Activated CD4-positive, alpha-beta T cell treated with anti-CD3 and anti-CD28 coated beads for 36 hours (primary cell): ENCODE measurements at regions not wholly inside any gene's neighbourhood (a gene's known extent, or its start where the extent isn't known, plus 50 kb on each side); places are given as distances from the start of the nearest gene placed in this dataset.

Experiments
- ATAC-seq: fragments of 200-7000 bp; cut with Tn5 transposase; one replicate; pipeline ENCODE4 v1.10.0; 2021; ENCODE audit warnings: mild to moderate bottlenecking, moderate library complexity
- CTCF ChIA-PET: fragments of 350-600 bp; sonication (Branson Sonifier 250); formaldehyde crosslinking; loops from one replicate; lab custom pipeline; 2021; ENCODE audit warnings: antibody characterized with exemption; lab: Charles Lee
- POLR2A ChIA-PET: fragments of 350-600 bp; sonication (Branson Sonifier 250); formaldehyde crosslinking; loops from one replicate; lab custom pipeline; 2021; ENCODE audit warnings: antibody characterized with exemption, inconsistent platforms; lab: Charles Lee
- DNase-seq: peaks from one replicate; pipeline ENCODE4 v3.0.0-alpha.2; 2020
- H3K27ac Mint-ChIP-seq: one replicate; pipeline ENCODE4 v1.8.0; 2021; ENCODE audit warnings: mixed read lengths
- H3K27me3 Mint-ChIP-seq: one replicate; pipeline ENCODE4 v1.8.0; 2021; ENCODE audit warnings: mixed read lengths
- H3K36me3 Mint-ChIP-seq: one replicate; pipeline ENCODE4 v1.8.0; 2021; ENCODE audit warnings: low read depth, mixed read lengths
- H3K4me1 Mint-ChIP-seq: one replicate; pipeline ENCODE4 v1.8.0; 2021; ENCODE audit warnings: mixed read lengths
- H3K4me3 Mint-ChIP-seq: one replicate; pipeline ENCODE4 v1.8.0; 2021; ENCODE audit warnings: mild to moderate bottlenecking, moderate library complexity, mixed read lengths
- H3K9me3 Mint-ChIP-seq: one replicate; pipeline ENCODE4 v1.8.0; 2021; ENCODE audit warnings: low read depth, mixed read lengths
- intact Hi-C, 2 experiments: fragments of 100-400 bp; cut with DNase I in 1 of 2; cut with micrococcal nuclease in 1 of 2; formaldehyde crosslinking; loops; one replicate each; pipeline versions ENCODE4 v1.14.2 to v1.15.1; 2022 to 2024; cut with DNase I, micrococcal nuclease

DNA sequence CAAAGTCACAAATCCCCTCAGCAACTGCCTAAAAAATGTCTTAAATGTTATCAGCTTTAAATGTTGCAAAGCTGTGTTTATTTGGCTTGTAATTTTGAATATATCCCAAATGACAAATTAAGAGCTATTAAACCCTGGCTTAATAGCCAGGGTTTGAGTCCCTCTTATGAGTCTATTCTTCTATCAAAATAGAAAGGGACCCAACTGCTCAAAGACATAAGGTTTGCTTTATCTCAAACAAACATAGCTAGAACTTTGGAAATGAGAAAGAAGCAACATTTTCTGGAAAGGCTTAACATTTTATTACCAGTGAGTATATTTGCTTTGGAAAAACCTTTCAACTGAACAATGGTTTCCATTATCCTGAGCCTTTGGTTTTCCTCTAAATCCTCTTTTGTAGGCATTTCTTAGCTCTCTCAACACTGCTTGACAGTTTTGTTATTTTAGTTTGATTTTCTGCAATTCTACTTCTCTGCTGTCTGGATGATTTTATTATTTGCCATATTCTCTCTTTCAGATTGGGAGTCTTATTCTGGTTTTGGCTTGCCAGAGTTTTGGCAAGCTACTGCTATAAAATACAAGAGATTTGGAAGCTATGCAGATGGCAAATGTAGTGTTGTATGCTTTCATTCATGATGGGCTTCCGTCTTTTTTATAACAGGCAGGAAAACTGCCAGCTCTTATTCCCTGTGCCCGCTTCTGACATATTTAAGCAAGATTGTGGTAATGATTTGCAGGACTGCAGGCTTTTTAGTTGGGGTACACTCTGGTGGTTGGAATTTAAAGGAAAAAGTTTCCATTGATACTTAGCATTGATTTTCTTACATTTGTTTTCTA, 734.9 kb downstream of the DTWD2 start:
- POLR2A ChIA-PET: no interaction called here
- H3K27me3 Mint-ChIP-seq: no peaks in the 10 kb centered on the region
- H3K4me1 Mint-ChIP-seq: no peaks in the 10 kb centered on the region
- ATAC-seq (no peak), DNase-seq (no peak)
- no peak overlapping the region for H3K27ac Mint-ChIP-seq
- no peaks in the 10 kb centered on the region for H3K36me3 Mint-ChIP-seq
- H3K9me3 Mint-ChIP-seq: peaks cover 14% of the 10 kb centered on the region
- H3K4me3 Mint-ChIP-seq: no peak overlapping the region
- intact Hi-C loops: no loop called here
- CTCF ChIA-PET: interaction anchor here (0.8 to 0.9 kb wide), 2 partner anchors 61 to 66 kb away, joined by 3 read pairs; no protein-coding TSS in a partner anchor

DNA sequence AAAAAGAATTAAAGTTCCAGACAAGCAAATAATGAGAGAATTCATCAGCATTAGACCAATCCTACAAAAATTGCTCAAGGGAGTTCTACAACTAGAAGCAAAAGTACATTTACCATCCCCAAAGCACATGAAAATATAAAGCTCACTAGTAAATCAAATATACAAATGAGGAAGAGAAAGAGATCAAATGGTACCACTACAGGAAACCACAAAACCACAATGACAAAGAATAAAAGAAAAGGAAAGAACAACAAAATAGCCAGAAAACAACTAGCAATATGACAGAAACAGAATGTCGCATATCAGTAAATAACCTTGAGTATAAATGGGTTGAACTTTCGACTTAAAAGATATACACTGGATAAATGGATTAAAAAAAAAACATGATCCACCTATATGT, 739.0 kb downstream of the DTWD2 start:
- ATAC-seq: no peak

DNA sequence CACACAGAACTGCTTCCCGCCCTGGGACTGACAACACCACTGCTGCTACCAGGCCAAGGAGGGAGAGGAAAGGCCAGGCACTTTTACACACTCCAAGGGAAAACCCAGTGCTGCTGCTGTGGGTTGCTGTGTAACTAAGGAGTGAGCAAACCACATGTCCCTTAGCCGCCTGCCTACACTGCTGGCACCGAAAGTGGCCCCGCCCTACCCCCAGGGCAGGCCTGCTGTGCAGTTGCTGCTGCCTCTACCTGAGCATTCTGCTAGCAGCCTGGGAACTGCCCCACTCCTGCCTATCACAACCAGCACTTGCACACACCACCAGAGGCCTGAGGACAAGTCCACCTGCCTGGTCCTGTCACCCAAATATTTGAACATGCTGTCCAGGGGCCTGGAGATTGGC, 740.9 kb downstream of the DTWD2 start:
- intact Hi-C loops: no loop called here

More for the DNA sequence above, 739.0 kb downstream of the DTWD2 start:
- Mint-ChIP-seq H3K9me3 (peaks cover 12% of the 10 kb centered on the region), H3K27ac (no peak overlapping the region), H3K4me3 (no peak overlapping the region), H3K27me3 (no peaks in the 10 kb centered on the region), H3K4me1 (no peaks in the 10 kb centered on the region), H3K36me3 (no peaks in the 10 kb centered on the region)
- intact Hi-C loops: no loop called here
- POLR2A ChIA-PET: no interaction called here
- CTCF ChIA-PET: no interaction called here
- DNase-seq: no peak

DNA sequence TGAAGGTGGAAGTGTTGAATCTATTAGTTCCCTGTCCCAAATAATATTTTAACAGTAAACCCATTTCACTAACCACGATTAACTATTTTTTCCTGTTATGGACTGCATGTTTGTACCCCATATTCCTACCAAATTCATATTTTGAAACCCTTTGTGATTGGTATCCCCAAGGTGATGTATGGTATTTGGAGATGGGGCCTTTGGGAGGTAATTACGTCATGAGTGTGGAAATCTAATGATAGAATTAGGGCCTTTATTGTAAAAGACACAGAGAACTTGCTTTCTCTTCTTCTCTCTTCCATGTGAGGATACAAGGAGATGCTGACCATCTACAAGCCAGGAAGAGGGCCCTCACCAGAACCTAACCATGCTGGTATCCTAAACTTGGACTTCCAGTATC, 744.7 kb downstream of the DTWD2 start:
- H3K27me3 Mint-ChIP-seq: no peaks in the 10 kb centered on the region
- ChIA-PET CTCF (no interaction called here), POLR2A (no interaction called here)
- no peaks in the 10 kb centered on the region for H3K36me3 Mint-ChIP-seq
- peaks cover 2% of the 10 kb centered on the region for H3K9me3 Mint-ChIP-seq
- intact Hi-C loops: no loop called here
- H3K27ac Mint-ChIP-seq: no peak overlapping the region
- ATAC-seq: no peak
- DNase-seq: no peak
- H3K4me3 Mint-ChIP-seq: no peak overlapping the region
- no peaks in the 10 kb centered on the region for H3K4me1 Mint-ChIP-seq

More for the DNA sequence above, 740.9 kb downstream of the DTWD2 start:
- ChIA-PET CTCF (no interaction called here), POLR2A (no interaction called here)
- Mint-ChIP-seq H3K36me3 (no peaks in the 10 kb centered on the region), H3K27me3 (no peaks in the 10 kb centered on the region), H3K4me1 (no peaks in the 10 kb centered on the region), H3K9me3 (peaks cover 12% of the 10 kb centered on the region), H3K4me3 (no peak overlapping the region), H3K27ac (no peak overlapping the region)
- DNase-seq (no peak), ATAC-seq (no peak)

DNA sequence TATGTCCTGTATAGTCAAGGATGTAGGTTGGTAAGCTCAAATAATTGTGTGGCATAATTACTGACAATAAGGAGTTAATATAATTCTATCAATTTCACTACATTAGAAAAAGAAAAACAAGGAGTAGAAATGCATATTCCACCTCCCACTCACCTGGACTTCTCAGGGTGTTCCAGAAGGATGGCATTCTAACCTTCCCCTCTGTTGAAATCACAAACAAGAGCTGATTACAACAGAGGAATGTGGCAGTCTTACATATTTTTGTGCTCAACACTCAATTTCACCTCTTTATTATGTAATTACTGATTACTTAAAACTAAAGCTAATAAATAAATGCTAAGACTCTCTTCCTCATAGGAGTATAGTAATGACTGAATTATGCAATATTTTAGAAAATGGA, 745.3 kb downstream of the DTWD2 start:
- ChIA-PET CTCF (no interaction called here), POLR2A (no interaction called here)
- intact Hi-C loops: no loop called here
- Mint-ChIP-seq H3K4me3 (no peak overlapping the region), H3K4me1 (no peaks in the 10 kb centered on the region), H3K27me3 (no peaks in the 10 kb centered on the region), H3K9me3 (peaks cover 2% of the 10 kb centered on the region), H3K36me3 (no peaks in the 10 kb centered on the region), H3K27ac (no peak overlapping the region)
- DNase-seq: no peak
- ATAC-seq: no peak

DNA sequence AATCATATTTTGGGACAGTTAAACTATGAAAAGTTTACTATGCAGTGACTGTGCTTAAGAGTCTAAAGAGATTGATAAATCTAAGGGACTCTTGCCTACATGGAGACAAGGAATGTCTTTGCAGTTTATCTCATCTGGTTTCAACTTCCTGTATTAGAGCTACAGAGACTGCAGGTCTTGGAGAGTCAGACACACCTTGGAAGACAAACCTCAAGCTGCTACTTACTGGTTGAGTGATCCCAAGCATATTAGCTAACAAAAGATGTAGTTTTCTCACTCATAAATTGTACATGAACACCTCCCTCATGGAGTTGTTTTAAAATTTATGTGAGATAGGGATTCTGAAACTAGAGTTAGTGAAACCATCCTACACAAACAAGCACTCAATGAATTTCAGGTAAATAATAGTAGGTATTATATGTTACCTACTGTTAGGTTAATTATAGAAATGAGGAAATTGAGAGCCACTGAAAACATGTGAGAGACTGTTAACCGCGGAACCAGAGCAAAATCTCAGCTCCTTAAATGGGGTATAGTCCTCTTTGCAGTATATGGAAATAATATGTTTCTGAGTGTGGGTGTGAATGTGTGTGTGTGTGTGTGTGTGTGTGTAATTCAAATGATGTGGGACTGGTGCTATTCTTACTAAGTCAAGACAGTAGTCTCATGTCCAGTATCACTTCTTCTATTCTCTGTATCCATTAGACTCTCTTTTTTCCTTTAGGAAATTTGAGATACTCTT, 752.1 kb downstream of the DTWD2 start:
- H3K4me1 Mint-ChIP-seq: no peaks in the 10 kb centered on the region
- H3K9me3 Mint-ChIP-seq: no peaks in the 10 kb centered on the region
- DNase-seq (no peak), ATAC-seq (no peak)
- H3K27me3 Mint-ChIP-seq: no peaks in the 10 kb centered on the region
- no peak overlapping the region for H3K4me3 Mint-ChIP-seq
- no peaks in the 10 kb centered on the region for H3K36me3 Mint-ChIP-seq
- ChIA-PET CTCF (no interaction called here), POLR2A (no interaction called here)
- H3K27ac Mint-ChIP-seq: no peak overlapping the region
- intact Hi-C loops: no loop called here

DNA sequence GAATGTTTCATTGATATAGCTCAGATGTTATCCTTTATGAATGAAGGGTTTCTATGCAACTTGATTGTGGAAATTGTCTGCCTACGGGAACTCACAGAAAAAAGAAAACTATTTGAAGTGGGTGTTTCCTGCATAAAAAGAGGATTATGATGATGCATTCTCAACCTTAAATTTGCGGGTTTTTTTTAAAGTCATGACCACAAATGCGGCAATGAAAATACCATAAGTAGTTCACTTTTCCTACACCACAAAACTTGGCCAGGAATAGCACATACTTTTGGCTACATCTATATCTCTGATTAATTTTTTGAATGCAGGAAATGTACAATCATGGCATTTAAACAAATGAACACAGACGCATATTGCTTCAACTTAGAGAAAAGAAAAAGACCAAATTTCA, 754.7 kb downstream of the DTWD2 start:
- intact Hi-C loops: no loop called here
- no peak for DNase-seq
- Mint-ChIP-seq H3K36me3 (no peaks in the 10 kb centered on the region), H3K27ac (no peak overlapping the region), H3K27me3 (no peaks in the 10 kb centered on the region), H3K4me3 (no peak overlapping the region), H3K9me3 (no peaks in the 10 kb centered on the region), H3K4me1 (no peaks in the 10 kb centered on the region)
- POLR2A ChIA-PET: no interaction called here
- ATAC-seq: no peak
- CTCF ChIA-PET: no interaction called here

DNA sequence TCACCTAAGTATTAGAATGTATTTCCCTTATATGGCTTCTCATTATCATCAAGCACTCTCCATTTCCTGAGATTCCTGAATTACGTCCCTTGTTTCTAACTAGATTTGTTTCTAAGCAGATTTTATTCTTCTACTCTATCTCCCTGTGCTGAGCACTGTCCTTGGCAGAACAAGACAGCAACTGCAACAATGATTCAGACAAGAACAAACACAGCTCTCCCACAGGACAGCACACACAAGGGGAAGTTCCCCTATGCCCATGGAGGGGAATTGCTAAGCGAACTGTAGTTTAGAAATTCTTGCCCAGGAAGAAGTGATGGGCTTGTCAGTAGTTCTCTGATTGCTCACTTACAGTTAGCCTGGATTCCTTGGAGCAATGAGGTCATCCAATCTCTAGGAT, 759.9 kb downstream of the DTWD2 start:
- Mint-ChIP-seq H3K9me3 (peaks cover 2% of the 10 kb centered on the region), H3K36me3 (no peaks in the 10 kb centered on the region), H3K4me1 (no peaks in the 10 kb centered on the region), H3K27ac (no peak overlapping the region), H3K27me3 (no peaks in the 10 kb centered on the region), H3K4me3 (no peak overlapping the region)
- DNase-seq: no peak
- ChIA-PET POLR2A (no interaction called here), CTCF (no interaction called here)
- intact Hi-C loops: no loop called here
- ATAC-seq: no peak

DNA sequence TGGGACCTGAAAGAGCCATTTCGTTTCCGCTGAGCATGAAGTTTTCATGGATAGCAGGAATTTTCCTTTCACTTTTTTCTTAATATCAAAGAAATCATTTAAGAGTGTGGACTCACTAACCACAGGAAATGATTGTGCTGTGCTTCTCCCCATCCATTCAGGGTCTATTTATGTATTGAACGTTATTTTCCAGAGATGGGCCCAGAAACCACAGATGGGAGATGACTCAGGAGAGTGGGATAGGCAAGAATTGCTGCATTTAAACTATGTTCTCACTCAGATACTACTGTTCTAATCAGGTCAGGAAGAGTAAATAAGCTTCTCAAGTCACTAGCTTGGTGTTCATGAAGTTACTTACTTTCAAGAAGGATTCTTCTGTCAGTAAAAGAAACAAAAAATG, 763.8 kb downstream of the DTWD2 start:
- Mint-ChIP-seq H3K4me1 (no peaks in the 10 kb centered on the region), H3K9me3 (peaks cover 2% of the 10 kb centered on the region), H3K27me3 (no peaks in the 10 kb centered on the region), H3K4me3 (no peak overlapping the region), H3K36me3 (no peaks in the 10 kb centered on the region), H3K27ac (no peak overlapping the region)
- ChIA-PET POLR2A (no interaction called here), CTCF (no interaction called here)
- intact Hi-C loops: no loop called here
- DNase-seq: no peak
- no peak for ATAC-seq

DNA sequence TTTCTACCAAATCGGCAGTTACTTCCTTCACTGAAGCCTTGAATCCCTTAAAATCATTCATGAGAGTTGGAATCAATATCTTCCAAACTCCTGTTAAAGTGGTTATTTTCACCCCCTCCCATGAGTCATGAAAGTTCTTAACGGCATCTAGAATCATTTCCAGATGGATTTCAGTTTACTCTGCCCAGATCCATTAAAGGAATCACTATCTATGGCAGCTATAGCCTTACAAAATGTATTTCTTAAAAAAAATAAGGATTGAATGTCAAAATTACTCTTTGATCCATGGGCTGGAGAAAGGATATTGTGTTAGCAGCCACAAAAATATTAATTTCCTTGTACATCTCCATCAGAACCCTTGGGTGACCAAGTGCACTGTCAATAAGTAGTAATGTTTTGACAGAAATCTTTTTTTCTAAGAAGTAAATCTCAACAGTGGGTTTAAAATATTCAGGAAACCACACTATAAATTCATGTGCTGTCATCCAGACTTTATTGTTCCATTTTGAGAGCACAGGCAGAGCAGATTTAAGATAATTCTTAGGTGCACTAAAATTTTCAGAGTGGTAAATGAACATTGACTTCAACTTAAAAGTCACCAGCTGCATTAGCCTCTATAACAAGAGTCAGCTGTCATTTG, 767.7 kb downstream of the DTWD2 start:
- ChIA-PET CTCF (no interaction called here), POLR2A (no interaction called here)
- H3K4me1 Mint-ChIP-seq: no peaks in the 10 kb centered on the region
- DNase-seq (no peak), ATAC-seq (no peak)
- no peaks in the 10 kb centered on the region for H3K27me3 Mint-ChIP-seq
- peaks cover 3% of the 10 kb centered on the region for H3K9me3 Mint-ChIP-seq
- intact Hi-C loops: no loop called here
- H3K36me3 Mint-ChIP-seq: no peaks in the 10 kb centered on the region
- no peak overlapping the region for H3K27ac Mint-ChIP-seq
- H3K4me3 Mint-ChIP-seq: no peak overlapping the region

DNA sequence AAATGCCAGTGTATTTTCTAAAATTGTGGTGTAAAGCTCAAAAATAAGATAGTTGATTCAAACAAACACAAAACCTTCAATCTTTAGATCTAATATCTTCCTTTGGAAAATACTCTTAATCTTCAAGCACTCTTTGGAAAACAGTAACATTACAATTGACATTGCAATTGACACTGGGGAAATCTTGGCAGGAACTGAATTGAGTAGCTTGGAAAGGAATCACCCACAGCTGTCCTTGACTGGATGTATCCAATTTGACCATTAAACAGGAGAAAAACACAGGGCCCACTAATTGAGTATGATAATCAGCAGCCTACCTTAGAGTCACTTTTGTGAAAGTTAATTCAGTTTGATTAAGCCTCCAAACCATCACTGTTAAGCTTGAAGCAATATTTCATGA, 776.7 kb downstream of the DTWD2 start:
- H3K4me3 Mint-ChIP-seq: no peak overlapping the region
- no peak overlapping the region for H3K27ac Mint-ChIP-seq
- H3K9me3 Mint-ChIP-seq: peaks cover 15% of the 10 kb centered on the region
- ATAC-seq: no peak
- POLR2A ChIA-PET: no interaction called here
- no peak for DNase-seq
- H3K27me3 Mint-ChIP-seq: no peaks in the 10 kb centered on the region
- no peaks in the 10 kb centered on the region for H3K4me1 Mint-ChIP-seq
- CTCF ChIA-PET: no interaction called here
- H3K36me3 Mint-ChIP-seq: no peaks in the 10 kb centered on the region
- intact Hi-C loops: no loop called here

DNA sequence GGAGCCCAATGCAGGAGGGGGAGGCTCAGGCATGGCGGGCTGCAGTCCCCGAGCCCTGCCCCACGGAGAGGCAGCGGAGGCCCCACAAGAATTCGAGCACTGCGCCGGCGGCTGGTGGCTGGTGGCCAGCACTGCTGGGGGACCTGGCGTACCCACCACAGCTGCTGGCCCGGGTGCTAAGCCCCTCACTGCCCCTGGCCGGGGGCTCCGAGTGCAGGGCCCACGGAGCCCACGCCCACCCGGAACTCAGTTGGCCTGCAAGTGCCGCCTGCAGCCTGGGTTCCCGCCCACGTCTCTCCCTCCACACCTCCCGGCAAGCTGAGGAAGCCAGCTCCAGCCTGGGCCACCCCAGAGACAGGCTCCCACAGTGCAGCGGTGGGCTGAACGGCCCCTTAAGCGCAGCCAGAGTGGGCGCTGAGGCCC, 780.3 kb downstream of the DTWD2 start:
- no peaks in the 10 kb centered on the region for H3K4me1 Mint-ChIP-seq

More for the DNA sequence above, 780.3 kb downstream of the DTWD2 start:
- no peak overlapping the region for H3K4me3 Mint-ChIP-seq
- H3K36me3 Mint-ChIP-seq: no peaks in the 10 kb centered on the region
- DNase-seq: no peak
- ATAC-seq: no peak
- CTCF ChIA-PET: no interaction called here
- POLR2A ChIA-PET: no interaction called here
- intact Hi-C loops: no loop called here
- no peak overlapping the region for H3K27ac Mint-ChIP-seq
- peaks cover 13% of the 10 kb centered on the region for H3K9me3 Mint-ChIP-seq
- no peaks in the 10 kb centered on the region for H3K27me3 Mint-ChIP-seq
